ENCODE measurements at regions not wholly inside any gene's neighbourhood (a gene's known extent, or its start where the extent isn't known, plus 50 kb on each side); places are given as distances from the start of the nearest gene placed in this dataset.

DNA sequence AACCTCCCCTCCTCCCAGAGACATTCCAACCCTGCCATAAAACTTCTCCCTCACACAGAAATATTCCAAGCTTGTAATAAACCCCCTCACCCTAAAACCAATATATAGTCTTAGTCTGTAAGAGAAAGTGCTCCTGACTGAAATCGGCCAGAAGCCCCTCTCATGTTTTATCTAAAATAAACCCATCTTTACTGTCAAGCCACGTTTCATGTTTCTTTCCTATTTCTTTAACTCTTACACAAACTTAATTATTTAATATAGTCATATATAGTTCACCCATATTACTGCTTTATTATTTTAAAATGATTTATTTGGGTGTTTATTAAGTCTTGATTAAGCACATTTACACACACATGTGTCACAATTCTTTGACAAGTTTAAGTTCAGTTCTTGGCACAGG lies 191.3 kb upstream of the AADAT start:
- TF ChIP-seq NR3C1 (IDR thresholded peaks at IDR 0.05) (no peak), POLR2A (IDR thresholded peaks at IDR 0.05; ENCODE audit: low read length) (no peak)

Measured in A549 (cell line).